DND-41 (cell line): ENCODE measurements at regions not wholly inside any gene's neighbourhood (a gene's known extent, or its start where the extent isn't known, plus 50 kb on each side); places are given as distances from the start of the nearest gene placed in this dataset.

Experiments
- EZH2 ChIP-seq: IDR thresholded peaks from 3 replicates; pipeline ENCODE4 v1.6.1; 2012; ENCODE audit warnings: borderline replicate concordance, low read depth, mild to moderate bottlenecking, moderate library complexity, low read length, inconsistent platforms; ENCODE audit not compliant: severe bottlenecking
- TF ChIP-seq, protein P1 (sequence below): IDR thresholded peaks from 2 replicates; pipeline ENCODE4 v1.5.1; 2012; ENCODE audit warnings: borderline replicate concordance, low read length, moderate library complexity, mild to moderate bottlenecking; ENCODE audit not compliant: poor library complexity, severe bottlenecking; ENCODE audit errors: extremely low read depth

DNA sequence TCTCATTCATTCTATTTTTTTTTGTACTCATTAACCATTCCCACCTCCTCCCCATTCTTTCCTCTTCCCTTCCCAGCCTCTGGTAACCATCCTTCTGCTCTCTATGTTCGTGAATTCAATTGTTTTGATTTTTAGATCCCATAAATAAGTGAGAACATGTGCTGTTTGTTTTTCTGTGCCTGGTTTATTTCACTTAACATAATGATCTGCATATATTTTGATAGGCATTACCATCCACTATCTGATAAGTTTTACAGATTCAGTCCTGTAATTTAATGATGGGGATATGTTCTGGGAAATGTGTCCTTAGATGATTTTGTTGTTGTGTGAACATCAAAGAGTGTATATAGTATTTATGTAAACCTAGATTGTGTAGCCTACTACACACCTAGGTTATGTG, 77.5 kb upstream of the CPHXL start:
- TF ChIP-seq, protein P1, sequence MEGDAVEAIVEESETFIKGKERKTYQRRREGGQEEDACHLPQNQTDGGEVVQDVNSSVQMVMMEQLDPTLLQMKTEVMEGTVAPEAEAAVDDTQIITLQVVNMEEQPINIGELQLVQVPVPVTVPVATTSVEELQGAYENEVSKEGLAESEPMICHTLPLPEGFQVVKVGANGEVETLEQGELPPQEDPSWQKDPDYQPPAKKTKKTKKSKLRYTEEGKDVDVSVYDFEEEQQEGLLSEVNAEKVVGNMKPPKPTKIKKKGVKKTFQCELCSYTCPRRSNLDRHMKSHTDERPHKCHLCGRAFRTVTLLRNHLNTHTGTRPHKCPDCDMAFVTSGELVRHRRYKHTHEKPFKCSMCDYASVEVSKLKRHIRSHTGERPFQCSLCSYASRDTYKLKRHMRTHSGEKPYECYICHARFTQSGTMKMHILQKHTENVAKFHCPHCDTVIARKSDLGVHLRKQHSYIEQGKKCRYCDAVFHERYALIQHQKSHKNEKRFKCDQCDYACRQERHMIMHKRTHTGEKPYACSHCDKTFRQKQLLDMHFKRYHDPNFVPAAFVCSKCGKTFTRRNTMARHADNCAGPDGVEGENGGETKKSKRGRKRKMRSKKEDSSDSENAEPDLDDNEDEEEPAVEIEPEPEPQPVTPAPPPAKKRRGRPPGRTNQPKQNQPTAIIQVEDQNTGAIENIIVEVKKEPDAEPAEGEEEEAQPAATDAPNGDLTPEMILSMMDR = no peak
- TF ChIP-seq EZH2 = no peak
